RWPE2 (cell line): ENCODE measurements at regions not wholly inside any gene's neighbourhood (a gene's known extent, or its start where the extent isn't known, plus 50 kb on each side); places are given as distances from the start of the nearest gene placed in this dataset.

Experiments used
- ATAC-seq: fragments of 200-7000 bp; cut with Tn5 transposase; 3 replicates; pipeline ENCODE4 v1.9.1; 2021; ENCODE audit warnings: low read depth
- DNase-seq: peaks from one replicate; pipeline ENCODE4 v3.0.0-alpha.2; 2020; ENCODE audit warnings: low spot score
- H3K27ac ChIP-seq: fragments of 450-650 bp; 2 replicates; pipeline ENCODE4 v1.5.1; 2017; ENCODE audit warnings: mild to moderate bottlenecking; ENCODE audit not compliant: poor library complexity, severe bottlenecking
- H3K27me3 ChIP-seq: fragments of 250-450 bp; sonication (Bioruptor Pico); 2 replicates; pipeline ENCODE4 v1.5.1; 2021; ENCODE audit warnings: mild to moderate bottlenecking, moderate library complexity; ENCODE audit not compliant: insufficient read depth, poor library complexity, severe bottlenecking
- H3K36me3 ChIP-seq: fragments of 250-450 bp; sonication (Bioruptor Pico); 2 replicates; pipeline ENCODE4 v1.5.1; 2020; ENCODE audit warnings: low read depth, mild to moderate bottlenecking, moderate library complexity
- H3K4me1 ChIP-seq: fragments of 250-450 bp; sonication (Bioruptor Pico); 2 replicates; pipeline ENCODE4 v1.5.1; 2021; ENCODE audit warnings: mild to moderate bottlenecking, moderate library complexity; ENCODE audit not compliant: insufficient read depth, poor library complexity, severe bottlenecking
- H3K4me3 ChIP-seq: fragments of 250-450 bp; sonication (Bioruptor Pico); 2 replicates; pipeline ENCODE4 v1.5.1; 2021; ENCODE audit warnings: mild to moderate bottlenecking, moderate library complexity; ENCODE audit not compliant: severe bottlenecking
- H3K9me3 ChIP-seq: fragments of 250-450 bp; sonication (Bioruptor Pico); 2 replicates; pipeline ENCODE4 v1.5.1; 2021; ENCODE audit warnings: mild to moderate bottlenecking, moderate library complexity; ENCODE audit not compliant: severe bottlenecking
- TF ChIP-seq, protein P1 (sequence below): fragments of 450-650 bp; IDR thresholded peaks from one replicate; pipeline ENCODE4 v1.5.1; 2017; ENCODE audit warnings: mild to moderate bottlenecking, moderate library complexity; ENCODE audit not compliant: poor library complexity, severe bottlenecking

DNA sequence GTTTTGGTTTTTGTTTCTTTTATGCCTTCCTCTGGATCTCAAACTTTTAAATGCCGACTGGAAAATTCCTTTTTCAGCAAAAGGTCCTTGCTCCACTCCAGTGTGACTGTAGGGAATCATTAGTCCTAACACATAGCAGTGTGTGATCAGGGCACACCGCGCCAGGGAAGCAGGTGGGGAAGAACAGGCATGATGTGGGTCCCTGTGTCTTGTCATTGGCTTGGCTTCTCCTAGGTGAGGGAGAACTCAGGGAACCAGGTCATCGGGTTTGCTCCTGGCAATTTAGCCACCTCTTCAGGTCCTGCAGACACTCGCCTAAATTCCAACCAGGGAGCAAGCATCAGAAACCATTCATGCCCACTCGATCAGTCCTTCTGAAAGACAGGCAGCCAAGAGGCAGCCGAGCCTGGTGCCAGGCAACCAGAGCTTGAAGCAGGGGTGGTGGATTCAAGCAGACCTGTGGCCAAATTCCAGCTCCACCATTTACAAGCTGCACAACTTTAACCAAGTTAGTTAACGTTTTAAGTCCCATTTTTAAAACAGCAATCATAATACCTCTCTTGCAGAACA lies 514.2 kb downstream of the BNC2 start:
- Histone ChIP-seq H3K27me3 (no peaks in the 10 kb centered on the region), H3K27ac (no peak overlapping the region)
- TF ChIP-seq, protein P1, sequence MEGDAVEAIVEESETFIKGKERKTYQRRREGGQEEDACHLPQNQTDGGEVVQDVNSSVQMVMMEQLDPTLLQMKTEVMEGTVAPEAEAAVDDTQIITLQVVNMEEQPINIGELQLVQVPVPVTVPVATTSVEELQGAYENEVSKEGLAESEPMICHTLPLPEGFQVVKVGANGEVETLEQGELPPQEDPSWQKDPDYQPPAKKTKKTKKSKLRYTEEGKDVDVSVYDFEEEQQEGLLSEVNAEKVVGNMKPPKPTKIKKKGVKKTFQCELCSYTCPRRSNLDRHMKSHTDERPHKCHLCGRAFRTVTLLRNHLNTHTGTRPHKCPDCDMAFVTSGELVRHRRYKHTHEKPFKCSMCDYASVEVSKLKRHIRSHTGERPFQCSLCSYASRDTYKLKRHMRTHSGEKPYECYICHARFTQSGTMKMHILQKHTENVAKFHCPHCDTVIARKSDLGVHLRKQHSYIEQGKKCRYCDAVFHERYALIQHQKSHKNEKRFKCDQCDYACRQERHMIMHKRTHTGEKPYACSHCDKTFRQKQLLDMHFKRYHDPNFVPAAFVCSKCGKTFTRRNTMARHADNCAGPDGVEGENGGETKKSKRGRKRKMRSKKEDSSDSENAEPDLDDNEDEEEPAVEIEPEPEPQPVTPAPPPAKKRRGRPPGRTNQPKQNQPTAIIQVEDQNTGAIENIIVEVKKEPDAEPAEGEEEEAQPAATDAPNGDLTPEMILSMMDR = no peak

DNA sequence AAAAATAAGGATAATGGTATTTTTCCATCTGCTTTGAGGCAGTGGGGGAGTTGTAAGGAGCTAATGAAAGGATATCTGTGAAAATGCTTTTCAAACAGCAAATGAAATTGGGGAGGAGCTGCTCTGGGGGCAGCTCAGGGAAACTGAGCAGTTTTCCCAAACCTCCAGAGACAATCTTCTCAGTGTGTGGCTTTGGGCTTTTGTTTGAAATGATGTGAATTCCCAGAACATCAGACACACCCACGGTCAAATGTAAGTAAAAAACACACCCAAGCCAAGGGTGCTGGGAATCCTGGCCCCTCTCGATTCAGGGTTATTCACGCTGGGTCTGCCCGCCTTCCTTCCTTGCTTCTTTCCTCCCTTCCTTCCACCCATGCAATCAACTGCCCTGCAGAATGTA lies 512.6 kb downstream of the BNC2 start:
- no peaks in the 10 kb centered on the region for H3K9me3 ChIP-seq
- no peak for ATAC-seq
- TF ChIP-seq, protein P1 = no peak
- no peaks in the 10 kb centered on the region for H3K36me3 ChIP-seq
- no peak for DNase-seq
- no peak overlapping the region for H3K27ac ChIP-seq
- H3K4me3 ChIP-seq = no peak overlapping the region
- H3K27me3 ChIP-seq = no peaks in the 10 kb centered on the region
- H3K4me1 ChIP-seq = no peaks in the 10 kb centered on the region

More for the DNA sequence above, 514.2 kb downstream of the BNC2 start:
- Histone ChIP-seq H3K4me1 (no peaks in the 10 kb centered on the region), H3K9me3 (no peaks in the 10 kb centered on the region), H3K36me3 (no peaks in the 10 kb centered on the region), H3K4me3 (no peak overlapping the region)
- DNase-seq (no peak), ATAC-seq (no peak)

DNA sequence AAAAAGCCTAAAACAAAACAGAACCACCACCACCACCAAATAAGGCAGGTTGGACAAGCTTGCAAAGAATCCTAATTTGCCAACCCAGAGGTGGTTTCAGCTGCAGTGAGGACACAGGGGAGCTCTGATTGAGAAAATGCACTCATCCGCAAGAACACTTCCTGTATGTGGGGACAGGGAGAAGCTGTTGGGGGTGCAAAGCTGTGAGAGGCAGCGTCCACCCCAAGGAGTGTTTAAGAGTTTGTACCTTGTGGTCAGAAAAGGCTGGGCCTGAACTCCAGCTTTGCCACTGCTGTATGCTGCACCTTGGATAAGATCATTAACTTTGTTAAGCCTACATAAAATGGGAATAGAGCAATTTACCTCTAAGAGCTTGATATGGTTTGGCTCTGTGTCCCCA lies 511.7 kb downstream of the BNC2 start:
- TF ChIP-seq, protein P1 = no peak
- Histone ChIP-seq H3K4me1 (no peaks in the 10 kb centered on the region), H3K9me3 (no peaks in the 10 kb centered on the region), H3K27ac (no peak overlapping the region), H3K36me3 (no peaks in the 10 kb centered on the region), H3K27me3 (no peaks in the 10 kb centered on the region), H3K4me3 (no peak overlapping the region)
- DNase-seq = no peak
- ATAC-seq = no peak
